K562 (cell line): ENCODE measurements at regions not wholly inside any gene's neighbourhood (a gene's known extent, or its start where the extent isn't known, plus 50 kb on each side); places are given as distances from the start of the nearest gene placed in this dataset.

Experiments
- ATAC-seq: fragments of 200-7000 bp; cut with Tn5 transposase; 3 replicates; pipeline ENCODE4 v1.9.1; 2020; ENCODE audit warnings: moderate library complexity
- BruUV-seq: library from RNA; stranded (reverse); fragments of 400-500 nt; replicated peaks from 2 replicates; lab custom pipeline; 2021; lab: Mats Ljungman, UMichigan
- CTCF ChIA-PET: fragments of 300-600 bp; formaldehyde crosslinking; extraction: SDS; loops from one replicate; lab custom pipeline; 2021; ENCODE audit warnings: low intra/inter-chr PET ratio; lab: Yijun Ruan, JAX
- POLR2A ChIA-PET: fragments of 300-600, 350-650 bp; sonication (Branson Sonifier 250); formaldehyde crosslinking; extraction: SDS; loops from one replicate; lab custom pipeline; 2021; ENCODE audit warnings: antibody characterized with exemption, inconsistent platforms; lab: Yijun Ruan, JAX
- DNase-seq, 4 experiments: peaks; one replicate each; pipeline versions ENCODE4 v3.0.0 to v3.0.0-alpha.2; 2011 to 2018; ENCODE audit warnings: low spot score in 3 of 4, mixed read lengths in 3 of 4; ENCODE audit errors: extremely low read depth in 1 of 4
- FAIRE-seq: peaks from 2 replicates; lab custom pipeline; 2011; peaks lifted over from hg19 to GRCh38; lab: Jason Lieb, UNC
- H2AFZ ChIP-seq: 2 replicates; pipeline ENCODE4 v1.6.0; 2011; ENCODE audit warnings: low read depth, low read length, control low read depth, inconsistent platforms
- H3K27ac ChIP-seq: fragments of 200-600 bp; 3 replicates; pipeline ENCODE4 v1.8.0; 2011; ENCODE audit warnings: low read depth, mild to moderate bottlenecking, control low read depth, inconsistent platforms, low read length, moderate library complexity, mixed read lengths; ENCODE audit errors: extremely low read depth
- H3K27me3 ChIP-seq, 2 experiments: fragments of 300-600 bp in 1 of 2; 2 replicates in 1 of 2; 3 replicates in 1 of 2; pipeline versions ENCODE4 v1.6.0 to v1.8.0; 2011; ENCODE audit warnings: inconsistent platforms in 2 of 2, low read length in 2 of 2, mild to moderate bottlenecking in 1 of 2, mixed read lengths in 1 of 2, moderate library complexity in 1 of 2; ENCODE audit not compliant: control insufficient read depth in 2 of 2, insufficient read depth in 2 of 2
- H3K36me3 ChIP-seq: fragments of 300-600 bp; 3 replicates; pipeline ENCODE4 v1.8.0; 2011; ENCODE audit warnings: mild to moderate bottlenecking, low read length, inconsistent platforms; ENCODE audit not compliant: control insufficient read depth, insufficient read depth
- H3K4me1 ChIP-seq, 2 experiments: fragments of 200-600 bp in 1 of 2; replicated peaks in 1 of 2; 2 replicates in 1 of 2; 3 replicates in 1 of 2; pipeline versions ENCODE4 v1.5.1 to v1.8.0; 2011; ENCODE audit warnings: inconsistent platforms in 2 of 2, low read length in 2 of 2, mild to moderate bottlenecking in 1 of 2, mixed read lengths in 1 of 2, moderate library complexity in 1 of 2; ENCODE audit not compliant: control insufficient read depth in 2 of 2, insufficient read depth in 2 of 2
- H3K4me2 ChIP-seq: 2 replicates; pipeline ENCODE4 v1.6.1; 2011; ENCODE audit warnings: low read length, control low read depth, inconsistent platforms, mixed read lengths; ENCODE audit not compliant: insufficient read depth
- H3K4me3 ChIP-seq: fragments of 200-600 bp; sonication (generic), shearing (Covaris generic); 2 replicates; pipeline ENCODE4 v1.5.1; 2016; ENCODE audit warnings: control low read depth, inconsistent platforms
- H3K79me2 ChIP-seq: fragments of 200-600 bp; 3 replicates; pipeline ENCODE4 v1.8.0; 2011; ENCODE audit warnings: low read length, inconsistent platforms; ENCODE audit not compliant: control insufficient read depth, insufficient read depth
- H3K9ac ChIP-seq, 2 experiments: 2 replicates each; pipeline versions ENCODE4 v1.6.0 to v1.6.1; 2011; ENCODE audit warnings: low read depth in 2 of 2, low read length in 2 of 2, control low read depth in 1 of 2, inconsistent platforms in 1 of 2, mild to moderate bottlenecking in 1 of 2, mixed read lengths in 1 of 2; ENCODE audit not compliant: insufficient read depth in 1 of 2
- H3K9me1 ChIP-seq: one replicate; pipeline ENCODE4 v1.6.0; 2011; ENCODE audit warnings: inconsistent platforms, mild to moderate bottlenecking, low read length, moderate library complexity; ENCODE audit not compliant: control insufficient read depth, insufficient read depth
- H3K9me3 ChIP-seq: replicated peaks from 2 replicates; pipeline ENCODE4 v1.5.1; 2011; ENCODE audit warnings: low read depth, low read length, inconsistent platforms; ENCODE audit not compliant: control insufficient read depth, insufficient read depth
- H4K20me1 ChIP-seq: replicated peaks from 2 replicates; pipeline ENCODE4 v1.6.1; 2011; ENCODE audit warnings: low read length, inconsistent platforms, mixed read lengths; ENCODE audit not compliant: control insufficient read depth, insufficient read depth
- ILF3 ChIP-seq: fragments of 450-650 bp; IDR thresholded peaks from 2 replicates; pipeline ENCODE4 v1.6.1; 2018; ENCODE audit warnings: antibody characterized with exemption, mild to moderate bottlenecking, moderate library complexity, borderline replicate concordance
- ZNF407 ChIP-seq: fragments of 450-650 bp; IDR thresholded peaks from 2 replicates; pipeline ENCODE4 v1.6.1; 2016; ENCODE audit warnings: low read depth
- WGBS: fragments of 100-300 bp; shearing (Covaris generic); methylation state at CpG from one replicate; pipeline ENCODE4 v1.1.6; 2016; ENCODE audit warnings: low coverage, mixed read lengths; ENCODE audit not compliant: insufficient coverage; ENCODE audit errors: missing lambda C conversion rate; 5-methylcytosine and 5-hydroxymethylcytosine counted together
- in situ Hi-C: fragments of 300-500 bp; cut with MboI; formaldehyde crosslinking; loops from 4 replicates; pipeline ENCODE4 v1.15.0; 2018; ENCODE audit warnings: inconsistent platforms, mixed read lengths
- intact Hi-C: fragments of 100-400 bp; cut with micrococcal nuclease; formaldehyde crosslinking; loops from 2 replicates; pipeline ENCODE4 v1.14.2; 2022

GRCh38 chr11:130653838-130654636 is 205.6 kb downstream of the ADAMTS15 start:
- Histone ChIP-seq H2AFZ (no peak overlapping the region), H3K27me3 (peaks cover 2 to 3% of the 10 kb centered on the region in 2 experiments; a peak in 3 of 5 replicates), H3K4me2 (no peak overlapping the region), H3K27ac (no peak overlapping the region), H3K9me1 (no peaks in the 10 kb centered on the region), H3K36me3 (no peaks in the 10 kb centered on the region), H4K20me1 (no peaks in the 10 kb centered on the region), H3K79me2 (no peaks in the 10 kb centered on the region), H3K9ac (no peak overlapping the region), H3K4me1 (no peaks in the 10 kb centered on the region), H3K4me3 (no peak overlapping the region), H3K9me3 (no peaks in the 10 kb centered on the region)
- no TSS peak for BruUV-seq
- intact Hi-C loops: no loop called here
- DNase-seq: no peak
- ChIA-PET CTCF (no interaction called here), POLR2A (interaction anchor here (0.6 kb wide), 1 partner anchor 1244 kb away, joined by 3 read pairs; no protein-coding TSS in a partner anchor)
- in situ Hi-C loops: no loop called here
- no peak for TF ChIP-seq ILF3
- no peak for TF ChIP-seq ZNF407
- no peak for FAIRE-seq
- no peak for ATAC-seq
- WGBS: 1% methylated on average over 5 of the region's 5 CpGs
